Fibroblast of villous mesenchyme (primary cell): ENCODE measurements at regions not wholly inside any gene's neighbourhood (a gene's known extent, or its start where the extent isn't known, plus 50 kb on each side); places are given as distances from the start of the nearest gene placed in this dataset.

Source experiments
- DNase-seq: peaks from one replicate; pipeline ENCODE4 v3.0.0-alpha.2; 2010; ENCODE audit warnings: low read depth
- H3K4me3 ChIP-seq: 2 replicates; pipeline ENCODE4 v1.5.1; 2011; ENCODE audit warnings: low read depth, mild to moderate bottlenecking, low read length
- CTCF ChIP-seq: IDR thresholded peaks from 2 replicates; pipeline ENCODE4 v1.5.1; 2012; ENCODE audit warnings: low read depth, mild to moderate bottlenecking, low read length; ENCODE audit not compliant: insufficient read depth

GRCh38 chr16:73923951-73924350 is 372.7 kb upstream of the PSMD7 start:
- DNase-seq = no peak
- no peak for TF ChIP-seq CTCF
- no peak overlapping the region for H3K4me3 ChIP-seq

- TF ChIP-seq CTCF = no peak
- no peak for DNase-seq
- H3K4me3 ChIP-seq = no peak overlapping the region
Measured at GRCh38 chr16:73921295-73921694, 375.3 kb upstream of the PSMD7 start.

- TF ChIP-seq CTCF = no peak
- no peak overlapping the region for H3K4me3 ChIP-seq
- DNase-seq = peak; percentile 2
Measured at GRCh38 chr16:73916829-73917594, 379.6 kb upstream of the PSMD7 start.

GRCh38 chr16:73915935-73916334 is 380.7 kb upstream of the PSMD7 start:
- no peak overlapping the region for H3K4me3 ChIP-seq
- no peak for TF ChIP-seq CTCF
- DNase-seq = no peak

GRCh38 chr16:73915140-73915539 is 381.5 kb upstream of the PSMD7 start:
- no peak overlapping the region for H3K4me3 ChIP-seq
- no peak for DNase-seq
- no peak for TF ChIP-seq CTCF

- H3K4me3 ChIP-seq = no peak overlapping the region
- TF ChIP-seq CTCF = no peak
- DNase-seq = no peak
Measured at GRCh38 chr16:73912850-73913249, 383.8 kb upstream of the PSMD7 start.

- TF ChIP-seq CTCF = no peak
- H3K4me3 ChIP-seq = no peak overlapping the region
- DNase-seq = no peak
Measured at GRCh38 chr16:73912281-73912680, 384.3 kb upstream of the PSMD7 start.
